ENCODE measurements at regions not wholly inside any gene's neighbourhood (a gene's known extent, or its start where the extent isn't known, plus 50 kb on each side); places are given as distances from the start of the nearest gene placed in this dataset.

DNA sequence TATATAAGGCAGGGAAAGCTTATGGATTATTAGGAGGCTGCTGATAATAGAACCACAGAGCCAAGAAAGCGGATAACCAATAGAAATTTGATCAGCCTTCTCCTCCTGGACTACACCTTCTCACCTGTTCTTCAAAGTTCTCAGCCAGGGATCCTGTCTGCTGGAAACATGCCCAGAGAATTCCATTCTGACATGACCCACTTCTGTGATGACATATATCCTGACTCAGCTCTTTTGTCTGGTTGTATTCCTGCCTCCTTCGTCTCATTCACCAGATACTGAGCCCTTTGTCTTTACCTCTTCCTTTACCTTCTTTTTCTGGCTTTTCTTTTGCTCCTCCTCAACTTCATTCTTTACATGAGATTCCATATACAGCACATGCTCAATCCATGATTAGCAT, 576.1 kb downstream of the CDH11 start:
- TF ChIP-seq, protein P1, sequence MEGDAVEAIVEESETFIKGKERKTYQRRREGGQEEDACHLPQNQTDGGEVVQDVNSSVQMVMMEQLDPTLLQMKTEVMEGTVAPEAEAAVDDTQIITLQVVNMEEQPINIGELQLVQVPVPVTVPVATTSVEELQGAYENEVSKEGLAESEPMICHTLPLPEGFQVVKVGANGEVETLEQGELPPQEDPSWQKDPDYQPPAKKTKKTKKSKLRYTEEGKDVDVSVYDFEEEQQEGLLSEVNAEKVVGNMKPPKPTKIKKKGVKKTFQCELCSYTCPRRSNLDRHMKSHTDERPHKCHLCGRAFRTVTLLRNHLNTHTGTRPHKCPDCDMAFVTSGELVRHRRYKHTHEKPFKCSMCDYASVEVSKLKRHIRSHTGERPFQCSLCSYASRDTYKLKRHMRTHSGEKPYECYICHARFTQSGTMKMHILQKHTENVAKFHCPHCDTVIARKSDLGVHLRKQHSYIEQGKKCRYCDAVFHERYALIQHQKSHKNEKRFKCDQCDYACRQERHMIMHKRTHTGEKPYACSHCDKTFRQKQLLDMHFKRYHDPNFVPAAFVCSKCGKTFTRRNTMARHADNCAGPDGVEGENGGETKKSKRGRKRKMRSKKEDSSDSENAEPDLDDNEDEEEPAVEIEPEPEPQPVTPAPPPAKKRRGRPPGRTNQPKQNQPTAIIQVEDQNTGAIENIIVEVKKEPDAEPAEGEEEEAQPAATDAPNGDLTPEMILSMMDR (IDR thresholded peaks at IDR 0.05; ENCODE audit: low read depth, low read length, poor library complexity, severe bottlenecking) = no peak
- no peak for TF ChIP-seq EZH2phosphoT487 (IDR thresholded peaks at IDR 0.05; ENCODE audit: borderline replicate concordance, low read length)

Measured in DOHH2 (cell line).